SK-N-SH (cell line): ENCODE measurements at regions not wholly inside any gene's neighbourhood (a gene's known extent, or its start where the extent isn't known, plus 50 kb on each side); places are given as distances from the start of the nearest gene placed in this dataset.

ENCODE experiments used
- CTCF ChIA-PET: fragments of 300-600, 350-600 bp; formaldehyde crosslinking; extraction: SDS; loops from one replicate; lab custom pipeline; 2021; lab: Yijun Ruan, JAX
- POLR2A ChIA-PET: fragments of 350-600 bp; sonication (Branson Sonifier 250); formaldehyde crosslinking; extraction: SDS; loops from one replicate; lab custom pipeline; 2020; ENCODE audit warnings: antibody characterized with exemption, inconsistent platforms; lab: Yijun Ruan, JAX
- DNase-seq: peaks from one replicate; pipeline ENCODE4 v3.0.0; 2012
- H2AFZ ChIP-seq: fragments of 200-600 bp; sonication (generic); 2 replicates; pipeline ENCODE4 v1.8.1; 2016; ENCODE audit warnings: antibody characterized with exemption, mild to moderate bottlenecking, low read depth
- H3F3A ChIP-seq: fragments of 200-600 bp; sonication (generic); replicated peaks from 2 replicates; pipeline ENCODE3; 2016; ENCODE audit warnings: antibody characterized with exemption, mild to moderate bottlenecking; ENCODE audit not compliant: insufficient read depth
- H3K27ac ChIP-seq, 2 experiments: fragments of 200-500 bp in 1 of 2; fragments of 200-600 bp in 1 of 2; sonication (Bioruptor generic) in 1 of 2; sonication (generic), shearing (Covaris generic) in 1 of 2; 2 replicates each; pipeline versions ENCODE4 v1.5.1 to v1.6.1; 2014 to 2016; ENCODE audit warnings: low read depth in 2 of 2, inconsistent platforms in 1 of 2, low read length in 1 of 2, mild to moderate bottlenecking in 1 of 2, mixed read lengths in 1 of 2
- H3K27me3 ChIP-seq: fragments of 200-600 bp; sonication (generic), shearing (Covaris generic); 2 replicates; pipeline ENCODE4 v1.6.1; 2016; ENCODE audit warnings: mixed run types; ENCODE audit not compliant: insufficient read depth
- H3K36me3 ChIP-seq, 2 experiments: fragments of 200-500 bp in 1 of 2; fragments of 200-600 bp in 1 of 2; sonication (Bioruptor generic) in 1 of 2; sonication (generic) in 1 of 2; replicated peaks in 1 of 2; 2 replicates each; pipeline versions ENCODE3 to v1.5.1; 2014 to 2016; ENCODE audit warnings: low read length in 1 of 2, mild to moderate bottlenecking in 1 of 2; ENCODE audit not compliant: insufficient read depth in 2 of 2, control insufficient read depth in 1 of 2
- H3K4me1 ChIP-seq, 2 experiments: fragments of 200-500 bp in 1 of 2; fragments of 200-600 bp in 1 of 2; sonication (Bioruptor generic) in 1 of 2; sonication (generic), shearing (Covaris generic) in 1 of 2; 2 replicates each; pipeline versions ENCODE4 v1.5.1 to v1.6.1; 2014 to 2016; ENCODE audit warnings: low read depth in 1 of 2, low read length in 1 of 2, mixed run types in 1 of 2; ENCODE audit not compliant: insufficient read depth in 2 of 2, control insufficient read depth in 1 of 2
- H3K4me2 ChIP-seq: fragments of 200-600 bp; sonication (generic), shearing (Covaris generic); 2 replicates; pipeline ENCODE4 v1.6.1; 2017; ENCODE audit warnings: mixed run types
- H3K4me3 ChIP-seq, 2 experiments: fragments of 200-500 bp in 1 of 2; fragments of 200-600 bp in 1 of 2; sonication (Bioruptor generic) in 1 of 2; sonication (generic), shearing (Covaris generic) in 1 of 2; 2 replicates each; pipeline versions ENCODE4 v1.5.1 to v1.8.1; 2014 to 2016; ENCODE audit warnings: low read depth in 2 of 2, inconsistent platforms in 1 of 2, low read length in 1 of 2, mild to moderate bottlenecking in 1 of 2, mixed read lengths in 1 of 2, moderate library complexity in 1 of 2
- H3K79me2 ChIP-seq: fragments of 200-600 bp; sonication (generic); 2 replicates; pipeline ENCODE4 v1.8.1; 2017; ENCODE audit warnings: mild to moderate bottlenecking; ENCODE audit not compliant: insufficient read depth
- H3K9ac ChIP-seq: fragments of 200-600 bp; sonication (generic); 2 replicates; pipeline ENCODE4 v1.6.1; 2017; ENCODE audit warnings: mixed run types
- H3K9me2 ChIP-seq: fragments of 200-600 bp; sonication (generic); 2 replicates; pipeline ENCODE4 v1.6.1; 2017; ENCODE audit warnings: mixed run types
- H3K9me3 ChIP-seq: fragments of 200-600 bp; sonication (generic); 2 replicates; pipeline ENCODE4 v1.6.1; 2017; ENCODE audit warnings: mixed run types, mild to moderate bottlenecking, moderate library complexity
- H4K20me1 ChIP-seq: fragments of 200-600 bp; sonication (generic); 2 replicates; pipeline ENCODE4 v1.6.1; 2017; ENCODE audit warnings: mild to moderate bottlenecking, mixed run types; ENCODE audit not compliant: insufficient read depth
- ELF1 ChIP-seq: IDR thresholded peaks from 2 replicates; pipeline ENCODE4 v1.4.0; 2012
- FOSL2 ChIP-seq: IDR thresholded peaks from 2 replicates; pipeline ENCODE4 v1.4.0; 2012; ENCODE audit warnings: low read depth, mild to moderate bottlenecking, moderate library complexity, borderline replicate concordance
- FOXJ3 ChIP-seq: sonication (generic); formaldehyde crosslinking; IDR thresholded peaks from 2 replicates; pipeline ENCODE4 v1.5.1; 2020; ENCODE audit warnings: mild to moderate bottlenecking, missing genetic modification reagents
- MEF2A ChIP-seq: IDR thresholded peaks from 2 replicates; pipeline ENCODE4 v1.4.0; 2012; ENCODE audit warnings: low read depth, borderline replicate concordance
- MXI1 ChIP-seq: IDR thresholded peaks from 2 replicates; pipeline ENCODE4 v1.6.1; 2012; ENCODE audit warnings: mild to moderate bottlenecking, low read depth, low read length, improper control_type of control experiment
- POLR2AphosphoS5 ChIP-seq: IDR thresholded peaks from 2 replicates; pipeline ENCODE4 v1.6.1; 2012; ENCODE audit warnings: low read depth, low read length
- RCOR1 ChIP-seq: fragments of 150-350 bp; IDR thresholded peaks from 2 replicates; pipeline ENCODE4 v1.6.1; 2017; ENCODE audit warnings: antibody characterized with exemption, low read length
- SMC3 ChIP-seq: IDR thresholded peaks from 2 replicates; pipeline ENCODE4 v1.6.1; 2012; ENCODE audit warnings: low read depth, low read length, improper control_type of control experiment
- TAF1 ChIP-seq: IDR thresholded peaks from 2 replicates; pipeline ENCODE4 v1.6.1; 2012; ENCODE audit warnings: low read depth, mild to moderate bottlenecking, low read length, moderate library complexity, borderline replicate concordance
- TEAD4 ChIP-seq: IDR thresholded peaks from 2 replicates; pipeline ENCODE4 v1.4.0; 2012; ENCODE audit warnings: mild to moderate bottlenecking, borderline replicate concordance; ENCODE audit not compliant: insufficient read depth
- WGBS: methylation state at CpG from one replicate; pipeline ENCODE4 v1.1.6; 2017; ENCODE audit warnings: low lambda C conversion rate; 5-methylcytosine and 5-hydroxymethylcytosine counted together
- TF ChIP-seq, protein P1 (sequence below): IDR thresholded peaks from 2 replicates; pipeline ENCODE4 v1.4.0; 2012; ENCODE audit warnings: low read depth, borderline replicate concordance
- TF ChIP-seq, protein P2 (sequence below): IDR thresholded peaks from 2 replicates; pipeline ENCODE4 v1.4.0; 2012; ENCODE audit warnings: low read depth, borderline replicate concordance
- TF ChIP-seq, protein P3 (sequence below): IDR thresholded peaks from 2 replicates; pipeline ENCODE4 v1.4.0; 2012; ENCODE audit warnings: low read depth
- TF ChIP-seq, protein P4 (sequence below): fragments of 150-350 bp; IDR thresholded peaks from 2 replicates; pipeline ENCODE4 v1.6.1; 2017; ENCODE audit warnings: antibody characterized with exemption, low read length, low read depth, borderline replicate concordance
- TF ChIP-seq, protein P5 (sequence below): IDR thresholded peaks from 2 replicates; pipeline ENCODE4; 2012

DNA sequence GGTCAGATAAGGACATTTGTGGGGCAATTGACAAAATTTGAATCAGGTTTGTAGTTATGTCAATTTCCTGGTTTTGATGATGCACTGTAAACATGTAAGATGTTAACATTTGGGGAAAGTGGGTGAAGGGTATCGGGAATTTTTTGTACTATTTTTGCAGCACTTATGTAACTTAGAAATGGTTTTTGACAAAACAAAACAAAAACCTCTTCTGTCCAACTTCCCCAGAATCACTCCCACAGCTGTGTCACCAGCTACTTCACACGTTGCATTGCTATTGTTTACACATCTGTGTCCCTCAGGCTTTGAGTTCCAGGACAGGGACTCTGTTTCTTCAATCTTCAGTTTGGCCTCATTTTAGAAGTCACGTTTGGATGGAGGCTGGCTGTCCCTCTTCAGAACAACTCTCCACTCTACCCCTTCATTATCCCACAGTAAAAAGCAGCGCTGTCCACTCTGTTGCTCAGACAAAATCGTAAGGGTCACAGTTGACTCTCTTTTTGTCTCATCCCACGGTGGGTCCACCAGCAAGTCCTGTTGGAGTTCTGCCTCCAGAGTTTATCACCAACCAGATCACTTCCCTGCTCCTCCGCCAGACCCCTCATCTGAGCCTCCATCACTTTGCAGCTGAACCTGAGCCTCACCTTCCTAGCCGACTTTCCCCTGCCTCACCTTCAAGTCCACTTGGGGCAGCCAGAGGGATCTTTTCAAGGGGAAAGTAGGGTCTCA is 63.2 kb downstream of the NENF start:
- H3K79me2 ChIP-seq, result no peaks in the 10 kb centered on the region
- no peak for TF ChIP-seq RCOR1
- TF ChIP-seq MXI1, result no peak
- TF ChIP-seq, protein P1, sequence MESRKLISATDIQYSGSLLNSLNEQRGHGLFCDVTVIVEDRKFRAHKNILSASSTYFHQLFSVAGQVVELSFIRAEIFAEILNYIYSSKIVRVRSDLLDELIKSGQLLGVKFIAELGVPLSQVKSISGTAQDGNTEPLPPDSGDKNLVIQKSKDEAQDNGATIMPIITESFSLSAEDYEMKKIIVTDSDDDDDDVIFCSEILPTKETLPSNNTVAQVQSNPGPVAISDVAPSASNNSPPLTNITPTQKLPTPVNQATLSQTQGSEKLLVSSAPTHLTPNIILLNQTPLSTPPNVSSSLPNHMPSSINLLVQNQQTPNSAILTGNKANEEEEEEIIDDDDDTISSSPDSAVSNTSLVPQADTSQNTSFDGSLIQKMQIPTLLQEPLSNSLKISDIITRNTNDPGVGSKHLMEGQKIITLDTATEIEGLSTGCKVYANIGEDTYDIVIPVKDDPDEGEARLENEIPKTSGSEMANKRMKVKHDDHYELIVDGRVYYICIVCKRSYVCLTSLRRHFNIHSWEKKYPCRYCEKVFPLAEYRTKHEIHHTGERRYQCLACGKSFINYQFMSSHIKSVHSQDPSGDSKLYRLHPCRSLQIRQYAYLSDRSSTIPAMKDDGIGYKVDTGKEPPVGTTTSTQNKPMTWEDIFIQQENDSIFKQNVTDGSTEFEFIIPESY, result no peak
- TF ChIP-seq POLR2AphosphoS5, result no peak
- no peak for TF ChIP-seq TAF1
- no peak for TF ChIP-seq TEAD4
- no peak for TF ChIP-seq MEF2A
- TF ChIP-seq, protein P2, sequence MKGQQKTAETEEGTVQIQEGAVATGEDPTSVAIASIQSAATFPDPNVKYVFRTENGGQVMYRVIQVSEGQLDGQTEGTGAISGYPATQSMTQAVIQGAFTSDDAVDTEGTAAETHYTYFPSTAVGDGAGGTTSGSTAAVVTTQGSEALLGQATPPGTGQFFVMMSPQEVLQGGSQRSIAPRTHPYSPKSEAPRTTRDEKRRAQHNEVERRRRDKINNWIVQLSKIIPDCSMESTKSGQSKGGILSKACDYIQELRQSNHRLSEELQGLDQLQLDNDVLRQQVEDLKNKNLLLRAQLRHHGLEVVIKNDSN, result no peak
- no peak for TF ChIP-seq ELF1
- TF ChIP-seq, protein P3, sequence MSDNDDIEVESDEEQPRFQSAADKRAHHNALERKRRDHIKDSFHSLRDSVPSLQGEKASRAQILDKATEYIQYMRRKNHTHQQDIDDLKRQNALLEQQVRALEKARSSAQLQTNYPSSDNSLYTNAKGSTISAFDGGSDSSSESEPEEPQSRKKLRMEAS, result no peak
- no peak for TF ChIP-seq FOSL2
- TF ChIP-seq, protein P4, sequence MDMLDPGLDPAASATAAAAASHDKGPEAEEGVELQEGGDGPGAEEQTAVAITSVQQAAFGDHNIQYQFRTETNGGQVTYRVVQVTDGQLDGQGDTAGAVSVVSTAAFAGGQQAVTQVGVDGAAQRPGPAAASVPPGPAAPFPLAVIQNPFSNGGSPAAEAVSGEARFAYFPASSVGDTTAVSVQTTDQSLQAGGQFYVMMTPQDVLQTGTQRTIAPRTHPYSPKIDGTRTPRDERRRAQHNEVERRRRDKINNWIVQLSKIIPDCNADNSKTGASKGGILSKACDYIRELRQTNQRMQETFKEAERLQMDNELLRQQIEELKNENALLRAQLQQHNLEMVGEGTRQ, result no peak
- TF ChIP-seq, protein P5, sequence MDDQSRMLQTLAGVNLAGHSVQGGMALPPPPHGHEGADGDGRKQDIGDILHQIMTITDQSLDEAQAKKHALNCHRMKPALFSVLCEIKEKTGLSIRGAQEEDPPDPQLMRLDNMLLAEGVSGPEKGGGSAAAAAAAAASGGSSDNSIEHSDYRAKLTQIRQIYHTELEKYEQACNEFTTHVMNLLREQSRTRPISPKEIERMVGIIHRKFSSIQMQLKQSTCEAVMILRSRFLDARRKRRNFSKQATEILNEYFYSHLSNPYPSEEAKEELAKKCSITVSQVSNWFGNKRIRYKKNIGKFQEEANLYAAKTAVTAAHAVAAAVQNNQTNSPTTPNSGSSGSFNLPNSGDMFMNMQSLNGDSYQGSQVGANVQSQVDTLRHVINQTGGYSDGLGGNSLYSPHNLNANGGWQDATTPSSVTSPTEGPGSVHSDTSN, result no peak
- TF ChIP-seq SMC3, result no peak
- no peak for TF ChIP-seq FOXJ3 (CRISPR knock-in tag)
- no peak overlapping the region for H3K4me3 ChIP-seq
- no peaks in the 10 kb centered on the region for H3K9me2 ChIP-seq
- WGBS, result 67% methylated on average over 8 of the region's 8 CpGs
- H4K20me1 ChIP-seq, result no peaks in the 10 kb centered on the region
- no peak overlapping the region for H3K27ac ChIP-seq
- no peak overlapping the region for H2AFZ ChIP-seq
- 0 out of 2 replicates have a peak, but pooled peaks cover 8% of the 10 kb centered on the region for H3K27me3 ChIP-seq
- H3K36me3 ChIP-seq, result no peaks in the 10 kb centered on the region
- DNase-seq, result no peak
- no peaks in the 10 kb centered on the region for H3K4me1 ChIP-seq
- H3K9ac ChIP-seq, result no peak overlapping the region
- H3K9me3 ChIP-seq, result no peaks in the 10 kb centered on the region
- POLR2A ChIA-PET, result no interaction called here
- no peak overlapping the region for H3K4me2 ChIP-seq
- CTCF ChIA-PET, result interaction anchor here (0.9 to 2.6 kb wide), 4 partner anchors 19 to 286 kb away, joined by 4 to 11 read pairs (median 5); no protein-coding TSS in a partner anchor
- no peaks in the 10 kb centered on the region for H3F3A ChIP-seq
